NCI-H510A (cell line): ENCODE measurements at regions not wholly inside any gene's neighbourhood (a gene's known extent, or its start where the extent isn't known, plus 50 kb on each side); places are given as distances from the start of the nearest gene placed in this dataset.
"Not testable (repeated sequence)": the region's sequence is repeated elsewhere in the genome, so short reads cannot be mapped to it uniquely, and the experiment has no call there.

Experiments
- DNase-seq: peaks from one replicate; lab custom pipeline; 2025; lab: John Stamatoyannopoulos, UW

- not testable (repeated sequence) for DNase-seq
Observed at GRCh38 chr12:124070394-124071074, 97.5 kb downstream of the ZNF664 start.

- DNase-seq: no peak
Observed at GRCh38 chr12:124071075-124071443, 98.0 kb downstream of the ZNF664 start.

GRCh38 chr12:124073356-124074035 is 100.5 kb downstream of the ZNF664 start:
- no peak for DNase-seq

GRCh38 chr12:124075841-124076240 is 102.8 kb downstream of the ZNF664 start:
- DNase-seq: no peak

GRCh38 chr12:124077701-124078100 is 104.7 kb downstream of the ZNF664 start:
- DNase-seq: no peak

- no peak for DNase-seq
Observed at GRCh38 chr12:124078800-124079199, 105.8 kb downstream of the ZNF664 start.

GRCh38 chr12:124080649-124081048 is 107.6 kb downstream of the ZNF664 start:
- DNase-seq: no peak

- no peak for DNase-seq
Observed at GRCh38 chr12:124082012-124082411, 109.0 kb downstream of the ZNF664 start.

- no peak for DNase-seq
Observed at GRCh38 chr12:124082687-124083086, 109.7 kb downstream of the ZNF664 start.

GRCh38 chr12:124083708-124084107 is 110.7 kb downstream of the ZNF664 start:
- DNase-seq: no peak

- DNase-seq: no peak
Observed at GRCh38 chr12:124085419-124086296, 112.6 kb downstream of the ZNF664 start.

- DNase-seq: no peak
Observed at GRCh38 chr12:124086299-124086898, 113.4 kb downstream of the ZNF664 start.

GRCh38 chr12:124087266-124088051 is 114.4 kb downstream of the ZNF664 start:
- no peak for DNase-seq

- DNase-seq: no peak
Observed at GRCh38 chr12:124088217-124088907, 115.3 kb downstream of the ZNF664 start.

- DNase-seq: not testable (repeated sequence)
Observed at GRCh38 chr12:124089181-124089914, 116.3 kb downstream of the ZNF664 start.

GRCh38 chr12:124091835-124092234 is 118.8 kb downstream of the ZNF664 start:
- DNase-seq: no peak

- DNase-seq: not testable (repeated sequence)
Observed at GRCh38 chr12:124092532-124092931, 119.5 kb downstream of the ZNF664 start.

- DNase-seq: no peak
Observed at GRCh38 chr12:124093297-124093696, 120.3 kb downstream of the ZNF664 start.

GRCh38 chr12:124094188-124094587 is 121.2 kb downstream of the ZNF664 start:
- DNase-seq: peak; percentile 40

GRCh38 chr12:124094733-124095132 is 121.7 kb downstream of the ZNF664 start:
- peak; percentile 73 for DNase-seq
